GM18868 (cell line): ENCODE measurements at regions not wholly inside any gene's neighbourhood (a gene's known extent, or its start where the extent isn't known, plus 50 kb on each side); places are given as distances from the start of the nearest gene placed in this dataset.
"Not testable (repeated sequence)": the region's sequence is repeated elsewhere in the genome, so short reads cannot be mapped to it uniquely, and the experiment has no call there.

Experiments used
- ATAC-seq: cut with Tn5 transposase; IDR thresholded peaks from one replicate; pipeline ENCODE4 v1.9.1; 2021; ENCODE audit warnings: mild to moderate bottlenecking, moderate library complexity; ENCODE audit not compliant: unreplicated experiment

DNA sequence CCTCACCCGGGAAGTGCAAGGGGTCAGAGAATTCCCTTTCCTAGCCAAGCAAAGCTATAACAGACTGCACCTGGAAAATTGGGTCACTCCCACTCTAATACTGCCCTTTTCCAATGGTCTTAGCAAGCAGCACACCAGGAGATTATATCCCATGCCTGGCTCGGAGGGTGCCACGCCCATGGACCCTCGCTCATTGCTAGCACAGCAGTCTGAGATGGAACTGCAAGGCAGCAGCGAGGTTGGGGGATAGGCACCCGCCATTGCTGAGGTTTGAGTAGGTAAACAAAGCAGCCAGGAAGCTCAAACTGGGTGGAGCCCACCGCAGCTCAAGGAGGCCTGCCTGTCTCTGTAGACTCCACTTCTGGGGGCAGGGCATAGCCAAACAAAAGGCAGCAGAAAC is 386.5 kb downstream of the CENPW start:
- not testable (repeated sequence) for ATAC-seq

GRCh38 chr6:126738146-126738545 is 380.3 kb upstream of the RSPO3 start:
- ATAC-seq: no peak

DNA sequence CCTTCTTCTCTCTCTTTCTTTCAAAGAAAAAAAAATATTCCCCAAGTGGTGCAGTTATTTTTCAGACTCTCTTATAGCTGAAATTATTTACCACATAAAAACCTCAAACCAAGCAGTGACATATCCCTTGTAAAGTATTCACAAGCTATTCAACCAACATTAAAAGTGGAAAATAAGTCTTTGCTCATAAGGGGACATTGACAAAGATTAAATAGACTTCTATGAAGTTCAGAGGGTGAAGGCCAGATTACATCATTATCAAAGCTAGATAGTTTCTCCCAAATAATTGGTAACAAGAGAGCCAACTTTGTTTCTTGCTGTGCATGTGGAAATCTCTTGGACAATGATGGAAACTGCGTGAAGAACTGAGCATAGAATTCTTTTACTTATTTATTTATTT is 379.8 kb upstream of the RSPO3 start:
- ATAC-seq: no peak

DNA sequence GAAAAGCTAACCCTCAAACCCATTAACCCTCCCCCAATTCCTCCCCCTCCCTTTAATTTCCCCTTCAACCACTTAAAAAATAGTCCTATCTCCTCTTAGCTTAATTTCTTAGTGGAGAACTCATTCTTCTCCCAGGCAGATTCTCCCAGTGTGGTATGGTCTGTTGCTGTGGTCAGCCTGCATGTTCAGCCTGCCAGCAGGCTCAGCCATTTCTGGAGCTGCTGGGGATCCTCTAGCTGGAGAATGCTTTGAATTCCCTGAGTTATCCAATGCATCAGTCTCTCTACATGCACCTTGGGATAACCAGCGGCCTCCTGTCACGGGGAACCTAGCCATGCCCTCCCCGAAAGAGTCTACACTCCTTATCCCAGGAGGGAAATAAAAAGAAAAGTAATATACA is 375.4 kb upstream of the RSPO3 start:
- ATAC-seq: no peak

- no peak for ATAC-seq
Observed at GRCh38 chr6:126747728-126748540, 370.5 kb upstream of the RSPO3 start.

DNA sequence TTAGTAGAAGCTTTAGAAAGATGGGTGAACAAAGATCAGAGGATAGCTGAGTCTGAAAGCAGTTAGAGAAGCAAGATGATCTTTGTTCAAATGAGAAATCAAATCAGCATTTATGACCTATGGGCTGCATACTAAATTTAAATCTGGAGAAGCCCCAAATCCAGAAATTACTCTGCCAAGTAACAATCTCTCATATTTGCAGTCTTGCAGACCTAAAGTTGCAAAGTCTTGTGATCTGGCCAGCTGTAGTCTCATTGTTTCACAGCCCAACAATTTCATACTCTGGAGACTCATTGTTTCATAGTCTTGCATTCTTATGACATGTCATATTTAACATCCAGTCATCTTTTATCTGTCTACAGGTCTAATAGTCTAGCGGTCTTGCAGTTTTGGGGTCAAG is 364.9 kb upstream of the RSPO3 start:
- no peak for ATAC-seq

- ATAC-seq: no peak
Observed at GRCh38 chr6:126761854-126762253, 356.6 kb upstream of the RSPO3 start.

DNA sequence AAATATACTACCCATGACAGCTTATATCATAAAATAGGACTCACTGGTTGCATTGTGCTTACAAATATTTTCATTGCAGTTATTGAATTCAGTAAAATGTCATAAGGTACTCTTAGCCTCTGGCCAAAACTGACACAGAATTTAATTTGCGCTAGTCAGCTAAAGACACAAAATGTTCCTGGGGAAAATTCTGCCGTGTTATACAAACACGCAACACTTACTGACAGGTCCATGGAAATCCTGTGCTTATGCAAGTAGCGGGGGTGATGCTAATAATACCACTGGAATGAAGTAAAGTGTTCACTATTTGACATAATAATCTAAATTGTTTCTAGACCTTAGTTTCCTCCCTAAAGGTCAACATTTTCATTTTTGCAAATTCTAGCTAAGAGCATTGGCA is 354.4 kb upstream of the RSPO3 start:
- no peak for ATAC-seq

GRCh38 chr6:126764671-126765070 is 353.8 kb upstream of the RSPO3 start:
- no peak for ATAC-seq

DNA sequence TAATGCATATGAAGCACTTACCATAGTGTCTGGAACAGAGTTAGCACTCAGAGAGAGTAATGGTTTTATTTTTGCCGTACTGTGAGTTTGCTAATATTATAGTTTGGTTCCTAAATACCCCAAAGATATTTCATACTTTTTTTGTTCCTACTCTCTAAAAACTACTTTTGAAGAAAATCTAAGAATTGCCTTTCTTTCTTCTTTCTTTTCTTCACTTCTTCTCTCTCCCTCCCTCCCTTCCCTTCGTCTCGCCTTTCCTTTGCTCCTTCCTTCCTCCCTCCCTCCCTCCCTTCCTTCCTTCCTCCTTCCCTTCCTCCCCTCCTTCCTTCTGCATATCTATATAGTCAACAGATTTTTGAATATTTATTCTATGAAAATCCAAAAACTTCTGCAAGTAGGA is 351.7 kb upstream of the RSPO3 start:
- no peak for ATAC-seq

DNA sequence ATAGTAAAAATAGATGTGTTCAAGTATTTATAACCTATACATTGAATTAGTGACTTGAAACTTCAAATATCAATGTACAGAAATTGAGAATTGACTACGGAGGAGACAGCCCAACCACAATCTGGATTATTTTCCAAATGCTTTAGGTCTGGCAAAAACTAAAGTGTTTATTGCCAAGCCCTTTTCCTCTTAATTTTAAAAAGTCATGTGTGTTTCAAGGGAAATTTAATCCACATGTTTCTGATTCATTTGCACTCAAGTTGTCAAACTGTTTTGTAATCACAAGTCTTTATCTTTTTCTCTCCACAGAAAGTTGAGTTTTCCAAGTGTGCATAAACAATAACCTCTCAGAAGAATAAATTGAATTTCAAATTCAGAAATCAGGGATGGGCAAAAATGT is 350.8 kb upstream of the RSPO3 start:
- ATAC-seq: no peak

DNA sequence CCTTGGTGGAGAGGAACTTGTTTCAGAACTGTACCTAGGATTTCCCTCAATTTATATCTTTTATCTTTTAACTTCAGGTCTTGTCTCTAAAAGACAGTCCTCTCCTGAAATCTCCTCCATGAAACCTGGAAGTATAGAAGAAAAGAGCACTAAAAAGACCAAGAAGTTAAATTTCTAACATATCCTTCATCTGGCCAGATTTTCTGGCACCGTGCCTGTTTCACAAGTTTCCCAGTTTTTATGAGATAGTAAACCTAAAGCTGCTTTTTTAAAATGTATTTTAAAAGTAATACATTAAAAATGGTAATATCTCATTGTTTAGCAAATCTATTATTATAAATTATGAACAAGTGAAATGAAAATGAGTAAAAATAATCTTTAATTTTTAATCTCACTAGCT is 348.3 kb upstream of the RSPO3 start:
- no peak for ATAC-seq

GRCh38 chr6:126773112-126773805 is 345.2 kb upstream of the RSPO3 start:
- ATAC-seq: no peak

DNA sequence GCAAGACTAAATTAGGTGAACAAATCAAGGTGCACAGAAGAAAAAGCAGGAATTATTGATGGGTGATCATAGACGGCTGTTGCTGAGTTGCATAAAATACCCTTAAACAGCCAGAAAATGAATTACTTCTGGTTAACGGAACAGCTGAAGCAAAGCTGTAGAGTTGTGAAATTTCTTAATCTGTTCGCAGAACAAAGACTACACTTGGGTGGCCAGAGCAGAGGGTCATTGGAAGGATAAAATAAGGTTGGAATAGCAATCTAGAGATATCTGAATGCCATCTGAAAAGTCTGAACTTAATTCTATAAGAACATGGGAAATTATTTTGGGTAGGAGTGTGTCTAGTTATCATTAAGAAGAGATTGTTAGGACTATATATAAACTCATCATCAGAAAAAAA is 339.1 kb upstream of the RSPO3 start:
- ATAC-seq: no peak

- ATAC-seq: no peak
Observed at GRCh38 chr6:126781582-126781981, 336.9 kb upstream of the RSPO3 start.

GRCh38 chr6:126784161-126784790 is 334.2 kb upstream of the RSPO3 start:
- ATAC-seq: no peak

GRCh38 chr6:126786262-126786661 is 332.2 kb upstream of the RSPO3 start:
- ATAC-seq: no peak

DNA sequence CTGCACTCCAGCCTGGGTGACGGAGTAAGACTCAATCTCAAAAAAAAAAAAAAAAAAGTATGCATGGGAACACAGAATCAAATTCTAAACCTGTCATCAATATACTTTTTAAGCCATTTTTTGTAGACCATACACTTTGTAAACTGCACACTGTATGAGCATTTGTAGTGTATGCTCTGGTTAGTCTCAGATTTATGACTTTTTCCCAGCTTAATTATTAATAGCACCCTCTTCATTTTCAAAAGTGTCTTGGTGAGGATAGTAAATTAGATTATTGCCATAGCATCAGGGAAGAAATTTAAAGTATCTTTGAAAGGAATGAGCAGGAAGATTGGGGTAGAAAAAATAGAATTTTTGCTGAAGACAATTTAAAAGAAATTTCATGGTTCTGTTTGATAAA is 330.8 kb upstream of the RSPO3 start:
- no peak for ATAC-seq

GRCh38 chr6:126788861-126789365 is 329.6 kb upstream of the RSPO3 start:
- ATAC-seq: no peak

DNA sequence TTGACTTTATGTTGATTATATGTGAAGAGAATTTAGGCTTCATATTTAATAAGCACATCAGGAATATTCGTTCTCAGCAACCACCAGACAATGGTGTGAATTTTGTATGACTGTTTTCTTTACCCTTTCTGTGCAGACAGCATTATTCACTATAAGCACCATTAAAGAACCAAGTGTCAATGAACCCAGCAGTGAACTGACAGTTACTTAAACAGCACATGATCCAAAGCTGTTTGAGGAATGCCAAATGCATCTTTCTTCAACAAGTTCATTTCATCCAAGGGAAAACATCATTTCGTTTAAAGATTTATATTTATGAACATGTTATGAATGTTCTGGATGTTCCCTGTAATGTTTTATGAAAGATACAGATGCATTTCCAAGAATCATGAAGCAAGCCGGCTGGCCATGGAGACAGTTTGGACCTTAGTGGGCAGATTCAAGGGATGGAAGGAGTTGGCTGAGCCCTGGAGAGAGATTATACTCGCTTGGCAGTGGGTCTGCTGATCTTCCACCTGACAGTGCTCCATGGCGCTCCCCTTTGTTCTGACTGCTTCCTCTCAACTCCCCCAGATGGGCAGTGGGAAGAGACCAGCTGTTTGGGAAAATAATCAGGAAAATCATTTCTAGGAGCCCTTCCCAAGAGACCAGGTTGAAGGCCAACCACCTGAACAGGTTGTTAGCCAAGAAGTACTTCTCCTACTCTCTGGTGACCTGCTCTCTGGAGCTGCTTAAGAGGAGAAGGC is 326.0 kb upstream of the RSPO3 start:
- ATAC-seq: no peak

GRCh38 chr6:126795161-126795560 is 323.3 kb upstream of the RSPO3 start:
- ATAC-seq: no peak
